ENCODE measurements at regions not wholly inside any gene's neighbourhood (a gene's known extent, or its start where the extent isn't known, plus 50 kb on each side); places are given as distances from the start of the nearest gene placed in this dataset.
A peak's percentile ranks its signal among the peaks of the same experiment; 100 is the strongest.
"Not testable (repeated sequence)": the region's sequence is repeated elsewhere in the genome, so short reads cannot be mapped to it uniquely, and the experiment has no call there.

DNA sequence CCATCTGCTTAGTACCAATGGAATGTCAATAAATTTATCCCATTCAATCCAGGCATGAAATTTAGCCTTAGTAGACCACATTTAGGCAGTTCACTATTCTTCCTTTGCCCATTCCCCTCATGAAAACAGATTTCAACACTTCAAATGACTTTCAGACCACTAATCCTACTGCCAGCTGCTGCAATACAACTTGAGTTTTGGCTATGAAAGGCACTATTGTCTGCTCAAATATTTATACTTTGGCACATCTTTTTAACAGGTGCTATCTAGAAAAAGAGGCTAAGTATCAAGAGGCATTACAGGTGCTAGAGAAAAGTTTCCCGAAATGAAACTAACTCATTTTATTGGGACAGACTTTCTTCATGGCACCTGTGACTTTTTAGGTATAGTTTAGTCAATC, 499.8 kb downstream of the C12orf50 start:
- DNase-seq, result no peak

DNA sequence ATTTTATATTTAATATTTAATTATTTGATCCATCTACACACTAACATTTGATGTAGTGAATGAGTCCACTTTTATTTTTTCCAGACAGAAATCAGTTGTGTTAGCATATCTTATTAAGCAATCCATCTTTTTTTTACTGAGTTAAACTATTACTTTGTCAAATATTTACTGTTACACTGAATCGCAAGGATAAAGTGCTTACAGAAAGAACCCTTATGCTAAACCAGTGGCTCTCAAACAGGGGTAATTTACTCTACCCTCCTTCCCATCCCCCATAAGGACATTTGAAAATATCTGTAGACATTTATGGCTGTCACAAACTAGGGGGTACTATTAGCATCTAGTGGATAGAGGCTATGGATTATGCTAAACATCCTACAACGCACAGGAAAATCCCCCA, 508.2 kb downstream of the C12orf50 start:
- DNase-seq, result no peak

DNA sequence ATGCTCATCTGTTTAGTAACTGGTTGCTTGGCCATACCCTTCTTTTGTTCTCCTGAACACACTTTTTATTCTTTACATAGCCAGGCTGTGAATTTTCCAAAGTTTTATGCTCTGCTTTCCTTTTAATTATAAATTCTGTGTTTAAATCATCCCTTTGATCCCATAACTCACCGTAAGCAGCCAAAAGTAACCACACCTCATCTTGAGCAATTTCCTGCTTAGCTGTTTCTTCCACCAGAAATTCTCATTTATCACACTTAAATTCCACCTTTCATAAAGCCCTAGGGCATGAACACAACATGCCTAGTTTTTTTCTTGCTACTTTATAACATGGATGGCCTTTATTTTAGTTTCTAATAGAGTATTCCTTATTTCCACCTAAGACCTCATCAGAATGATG, 510.7 kb downstream of the C12orf50 start:
- DNase-seq, result no peak

DNA sequence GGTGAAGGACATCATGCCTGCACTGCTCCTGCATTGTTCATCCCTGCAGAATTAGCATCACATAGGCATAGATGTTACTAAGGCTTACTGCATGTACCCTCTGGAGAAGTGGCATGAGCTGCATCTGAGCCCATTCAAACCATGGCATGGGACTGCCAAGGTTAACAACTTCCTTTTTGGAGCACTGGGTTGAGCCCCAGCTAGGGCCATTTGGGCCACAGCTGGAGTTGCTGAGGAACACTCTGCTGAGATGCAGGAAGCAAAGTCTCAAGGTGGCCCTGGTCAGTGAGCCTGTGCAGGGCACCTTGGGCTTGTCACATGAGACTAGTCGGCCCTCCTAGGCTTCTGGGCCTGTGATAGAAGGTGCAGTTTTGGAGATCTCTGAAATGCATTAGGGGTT, 511.2 kb downstream of the C12orf50 start:
- no peak for DNase-seq

DNA sequence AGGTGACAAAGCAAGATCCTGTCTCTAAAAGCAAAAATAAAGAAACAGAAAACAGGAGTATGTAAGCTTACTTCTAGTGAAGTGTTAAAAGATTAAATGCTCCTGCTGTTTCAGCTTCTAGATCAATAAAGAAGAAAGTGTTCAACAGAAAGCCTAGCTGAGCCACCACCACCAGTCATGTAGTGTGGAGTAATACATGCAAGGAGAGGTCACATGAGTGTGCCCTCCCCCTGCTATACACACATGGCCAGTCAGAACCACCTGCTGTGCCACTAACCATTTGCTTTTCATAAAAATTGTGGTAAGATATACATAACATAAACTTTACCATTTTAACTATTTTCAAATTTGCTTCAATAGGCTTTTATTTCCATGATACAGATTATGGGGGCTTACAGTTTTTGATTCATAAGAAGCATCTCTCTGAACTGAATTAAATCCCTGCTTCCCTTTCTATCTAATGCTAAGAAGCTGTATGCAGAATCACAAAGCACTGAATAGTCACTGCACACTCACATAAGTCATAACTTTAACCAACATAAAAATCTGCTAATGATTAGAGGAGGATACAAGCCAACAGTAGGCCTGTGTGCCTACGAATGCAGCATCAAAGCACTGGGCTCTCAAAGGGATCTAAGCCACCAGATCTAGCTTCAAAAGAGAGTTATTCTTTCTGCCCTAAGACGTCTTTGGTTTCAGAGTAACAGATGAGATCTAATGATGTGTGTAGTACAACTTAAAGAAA, 515.5 kb downstream of the C12orf50 start:
- no peak for DNase-seq

DNA sequence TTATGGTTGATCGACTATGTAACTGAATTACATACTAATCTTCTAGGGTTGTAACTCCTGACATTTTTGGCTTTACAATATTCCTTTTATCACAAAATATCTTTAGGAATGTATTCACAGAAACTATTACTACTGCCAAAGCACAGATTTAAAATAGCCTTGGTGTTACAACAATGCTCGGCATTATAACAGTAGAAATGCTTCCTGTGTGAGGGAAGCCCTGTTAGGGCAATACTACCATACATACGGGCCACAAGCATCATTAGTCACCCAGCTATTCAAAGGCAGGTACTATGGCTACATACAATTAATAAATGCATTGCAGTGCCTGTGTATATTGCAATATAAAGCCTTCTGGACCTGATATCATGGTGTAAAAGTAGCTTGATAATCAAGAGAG, 517.8 kb downstream of the C12orf50 start:
- DNase-seq, result no peak

DNA sequence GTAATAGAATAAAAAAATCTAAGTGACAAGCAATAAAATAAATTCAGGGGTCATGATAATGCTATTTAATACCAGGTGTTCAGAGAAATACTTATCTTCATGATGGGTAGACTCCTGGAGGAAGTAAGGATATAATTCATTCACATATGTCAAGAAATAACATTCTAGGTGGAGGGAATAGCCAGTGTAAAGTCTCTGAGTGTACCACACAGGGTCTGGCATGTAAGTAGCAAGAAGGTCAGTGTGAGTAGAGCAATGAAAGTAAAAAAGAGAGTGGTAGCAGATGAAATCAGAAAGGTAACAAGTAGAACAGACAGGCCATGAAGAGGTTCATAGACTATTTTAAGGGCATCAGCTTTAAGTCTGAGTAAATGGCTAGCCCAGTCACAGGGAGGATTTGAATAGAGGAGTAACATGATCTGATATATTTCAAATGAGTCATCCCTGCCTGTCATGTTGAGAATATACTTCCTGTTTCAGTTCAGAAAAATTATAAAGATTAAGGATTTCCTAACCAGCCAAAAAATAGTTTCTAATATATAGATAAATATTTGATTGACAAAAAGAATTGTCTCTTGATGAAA, 519.9 kb downstream of the C12orf50 start:
- DNase-seq, result peak; percentile 71

DNA sequence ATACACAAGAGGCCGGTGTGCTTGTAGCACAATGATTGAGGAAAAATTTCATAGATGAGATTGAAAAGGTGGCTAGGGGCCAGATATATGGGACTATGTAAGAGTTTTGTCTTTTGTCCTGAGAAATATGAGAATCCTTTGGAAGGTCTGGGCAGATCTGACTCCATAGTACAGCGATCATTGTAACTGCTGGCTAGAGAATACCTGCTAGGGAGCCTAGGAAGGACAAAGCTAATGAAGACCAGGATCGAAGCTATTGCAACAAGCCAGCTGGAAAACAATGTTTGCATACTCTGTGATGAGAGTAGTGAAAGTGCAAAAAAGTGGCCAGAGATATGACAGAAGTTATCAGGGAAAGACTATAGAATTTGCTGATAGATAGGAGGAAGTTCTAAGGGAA, 537.6 kb downstream of the C12orf50 start:
- no peak for DNase-seq

DNA sequence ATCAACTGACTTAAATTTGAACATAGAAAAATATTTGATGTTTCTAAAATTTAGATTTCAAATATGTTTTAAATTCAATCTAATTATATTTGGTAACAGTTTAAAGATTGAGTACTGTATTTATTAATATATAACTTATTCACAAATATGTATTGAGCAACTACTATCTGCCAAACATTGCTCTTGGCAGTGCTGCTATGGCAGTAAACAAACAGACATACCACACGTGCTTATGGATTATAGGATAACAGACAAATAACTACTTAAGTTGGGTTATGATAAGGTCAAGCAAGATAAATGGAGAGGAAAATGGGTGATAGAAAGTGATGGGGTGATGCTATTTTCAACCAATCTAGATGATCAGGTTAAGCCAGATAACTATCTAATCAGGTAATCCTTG, 538.1 kb downstream of the C12orf50 start:
- DNase-seq, result no peak

DNA sequence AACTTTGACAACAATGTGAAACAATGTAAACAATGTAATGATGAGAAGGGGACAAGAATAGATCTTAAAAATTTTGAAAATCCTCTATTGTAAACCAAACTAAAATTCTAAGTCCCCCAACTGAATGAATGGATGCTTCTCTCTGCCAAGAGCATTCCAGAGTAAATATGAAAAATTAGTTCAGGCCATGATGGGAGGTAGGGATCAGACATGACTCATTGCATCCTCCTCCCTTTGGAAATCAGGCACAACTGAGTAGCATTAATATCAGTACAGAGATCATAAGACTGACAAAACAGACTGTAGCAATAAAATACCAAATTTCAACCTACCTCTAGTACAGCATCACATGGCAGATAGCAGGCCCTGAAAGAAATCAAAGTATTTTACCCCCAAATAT, 559.9 kb downstream of the C12orf50 start:
- no peak for DNase-seq

DNA sequence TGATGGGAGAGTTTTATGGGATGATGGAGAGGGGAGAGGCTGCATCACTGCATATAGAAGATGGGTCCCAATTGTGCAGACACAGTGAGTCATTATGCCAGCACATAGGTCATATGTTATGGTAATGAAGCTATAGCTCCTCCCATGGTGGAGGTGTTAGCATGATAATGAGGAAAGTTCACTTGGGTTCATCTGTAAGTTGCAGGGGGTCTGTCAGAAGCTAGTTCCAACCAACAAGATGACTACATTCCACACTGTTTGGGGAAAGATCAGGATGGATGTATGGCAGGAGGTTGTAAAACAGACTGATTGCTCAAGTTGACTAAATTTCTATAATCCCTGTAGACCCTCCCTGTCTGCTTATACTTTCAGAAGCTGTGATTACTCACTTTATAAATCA, 561.3 kb downstream of the C12orf50 start:
- peak; percentile 8 for DNase-seq

DNA sequence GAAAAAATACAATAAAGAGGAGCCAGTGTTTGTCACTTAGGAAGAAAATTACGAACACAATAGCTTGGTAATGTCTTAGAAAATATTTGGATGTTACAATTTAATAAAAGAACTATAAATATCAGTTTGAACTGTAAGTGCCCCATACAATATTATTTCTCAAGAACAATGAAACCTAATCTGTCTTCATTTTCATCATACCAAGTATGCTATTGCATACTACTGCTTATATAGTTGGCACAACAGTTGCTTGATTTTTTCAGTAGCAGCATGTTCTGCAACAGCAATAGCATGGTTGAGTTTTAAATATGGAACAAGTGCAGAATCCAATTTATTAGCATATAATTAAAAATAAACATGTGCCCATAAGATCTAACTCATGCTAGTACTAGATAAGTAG, 564.6 kb downstream of the C12orf50 start:
- no peak for DNase-seq

DNA sequence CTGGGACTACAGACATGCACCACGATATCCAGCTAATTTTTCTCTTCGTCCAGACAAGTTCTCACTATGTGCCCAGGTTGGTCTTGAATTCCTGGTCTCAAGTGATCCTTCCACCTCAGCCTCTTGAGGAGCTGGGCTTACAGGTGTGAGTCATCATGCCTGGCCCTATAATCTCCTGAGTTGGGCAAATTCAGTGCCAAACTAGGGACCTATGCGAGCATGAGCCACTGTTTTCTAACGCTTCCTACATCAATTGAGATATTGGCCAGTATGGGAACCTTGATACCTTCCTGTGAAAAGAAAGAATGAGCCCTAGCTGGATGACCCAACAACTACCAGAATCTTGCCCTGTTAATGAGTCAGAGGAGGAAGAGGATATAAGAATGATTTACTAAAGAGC, 585.2 kb downstream of the C12orf50 start:
- no peak for DNase-seq

DNA sequence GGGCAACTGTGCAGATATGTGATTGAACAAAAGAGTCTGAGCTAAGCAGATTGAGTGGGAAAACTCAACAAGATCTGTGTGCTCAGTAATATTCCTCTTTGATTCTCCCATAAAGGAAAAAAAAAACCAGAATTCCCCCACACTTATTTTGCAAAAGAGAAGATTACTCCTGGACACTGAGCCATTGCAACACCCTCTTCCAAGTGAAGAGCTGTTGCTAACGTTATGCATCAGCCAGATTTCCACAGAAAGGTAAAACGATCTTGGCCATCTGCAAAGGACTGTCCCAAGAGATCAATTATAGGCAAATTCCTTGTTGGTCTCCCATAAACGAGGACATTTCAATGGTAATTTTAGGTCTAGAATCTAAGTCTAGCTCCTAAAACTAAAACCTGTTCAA, 587.7 kb downstream of the C12orf50 start:
- no peak for DNase-seq

DNA sequence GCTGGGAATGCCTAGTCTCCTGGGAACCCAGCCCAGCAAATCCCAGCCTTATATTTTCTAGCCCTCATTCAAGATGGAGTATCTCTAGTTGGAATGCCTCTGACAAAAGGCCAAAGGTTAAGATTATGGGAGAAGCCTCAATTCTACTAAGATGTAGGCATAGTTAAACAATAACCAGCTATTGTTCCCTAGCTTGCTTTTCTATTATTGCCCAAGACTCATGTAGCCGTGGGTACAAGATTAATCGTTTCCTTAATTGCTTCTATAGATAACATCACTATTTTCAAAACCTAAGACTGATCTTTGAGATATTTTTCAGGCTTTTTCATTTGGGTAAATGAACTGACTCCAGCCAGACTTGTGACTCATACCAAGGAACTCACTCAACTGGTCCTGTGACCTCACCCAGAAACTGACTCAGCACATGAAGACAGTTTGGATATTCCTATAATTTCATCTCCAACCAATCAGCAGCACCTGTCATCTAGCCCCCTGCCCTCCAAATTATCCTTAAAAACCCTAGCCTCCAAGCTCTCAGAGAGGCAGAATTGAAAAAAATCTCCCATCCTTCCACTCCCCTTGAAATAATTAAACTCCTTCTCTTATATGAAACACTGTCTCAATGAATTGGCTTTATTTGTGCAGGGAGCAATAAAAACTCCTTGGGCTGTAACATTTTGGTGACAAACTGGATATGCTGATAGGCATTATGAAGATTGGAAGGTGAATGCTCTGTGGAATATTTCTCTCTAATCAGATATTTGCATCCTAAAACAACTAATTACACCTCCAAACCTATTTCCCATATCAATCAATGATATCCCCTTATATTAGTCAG, 589.0 kb downstream of the C12orf50 start:
- DNase-seq, result no peak

DNA sequence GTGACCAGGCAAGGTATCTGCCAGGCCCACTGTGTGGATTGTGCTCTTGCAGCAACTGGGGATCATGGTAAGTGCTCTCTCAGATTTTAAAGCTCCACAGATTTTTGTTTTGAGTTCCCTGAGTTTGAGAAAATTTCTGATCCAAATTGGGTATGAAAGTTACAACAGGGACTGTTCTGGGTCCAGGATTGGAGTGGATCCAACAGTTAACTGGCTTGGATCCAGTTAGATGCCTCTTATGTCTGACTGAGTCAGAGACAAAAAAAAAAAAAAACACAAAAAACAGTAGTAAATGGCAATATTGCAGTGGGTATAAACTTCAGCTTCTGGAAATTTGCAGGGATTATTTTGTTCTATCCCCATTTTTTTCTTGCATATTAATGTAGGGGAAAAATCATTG, 598.8 kb downstream of the C12orf50 start:
- DNase-seq, result no peak

DNA sequence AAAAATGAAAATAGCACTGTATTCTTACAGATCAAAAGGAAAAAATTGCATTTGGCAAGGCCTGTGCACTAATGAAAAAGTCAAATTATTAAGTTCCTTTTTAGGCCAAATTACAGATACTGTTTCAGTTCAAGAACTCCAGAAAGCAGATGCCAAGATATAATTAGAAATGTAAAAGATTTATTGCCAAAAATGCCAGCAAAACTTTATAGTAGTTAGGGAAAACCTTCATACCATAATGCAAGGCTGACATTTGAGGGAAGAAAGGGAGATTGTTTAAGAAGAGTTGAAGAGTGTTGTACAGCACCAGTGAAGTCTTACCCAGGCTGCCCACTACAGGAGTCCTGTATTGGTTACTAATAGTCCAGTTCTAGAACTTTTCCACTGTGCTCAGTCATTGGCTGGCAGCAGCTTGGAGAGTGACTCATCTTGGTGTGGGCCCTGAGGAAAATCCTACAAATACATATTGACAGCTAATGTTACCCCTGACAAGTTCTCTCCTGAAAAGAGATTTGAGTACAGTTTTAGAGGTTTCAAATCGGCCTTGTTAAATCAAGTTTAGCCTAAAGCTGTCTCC, 600.4 kb downstream of the C12orf50 start:
- no peak for DNase-seq

DNA sequence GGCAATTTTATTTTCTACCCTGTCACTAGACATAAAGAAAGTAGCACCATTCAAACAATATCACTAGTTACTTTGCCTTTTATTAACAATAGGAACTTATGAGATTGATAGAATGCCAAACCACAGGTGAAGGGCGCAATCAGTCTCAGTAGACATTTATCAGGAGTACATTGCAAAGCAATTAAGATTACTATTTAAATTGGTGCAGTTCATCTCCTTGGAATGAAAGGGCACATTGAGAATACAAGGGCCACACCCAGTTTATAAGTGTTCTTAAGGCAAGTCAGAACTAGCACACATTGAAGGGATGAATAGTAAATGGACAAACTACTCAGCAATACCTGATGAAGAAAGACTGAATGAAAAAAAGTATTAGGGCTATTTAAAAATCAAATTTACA, 601.4 kb downstream of the C12orf50 start:
- peak; percentile 19 for DNase-seq

DNA sequence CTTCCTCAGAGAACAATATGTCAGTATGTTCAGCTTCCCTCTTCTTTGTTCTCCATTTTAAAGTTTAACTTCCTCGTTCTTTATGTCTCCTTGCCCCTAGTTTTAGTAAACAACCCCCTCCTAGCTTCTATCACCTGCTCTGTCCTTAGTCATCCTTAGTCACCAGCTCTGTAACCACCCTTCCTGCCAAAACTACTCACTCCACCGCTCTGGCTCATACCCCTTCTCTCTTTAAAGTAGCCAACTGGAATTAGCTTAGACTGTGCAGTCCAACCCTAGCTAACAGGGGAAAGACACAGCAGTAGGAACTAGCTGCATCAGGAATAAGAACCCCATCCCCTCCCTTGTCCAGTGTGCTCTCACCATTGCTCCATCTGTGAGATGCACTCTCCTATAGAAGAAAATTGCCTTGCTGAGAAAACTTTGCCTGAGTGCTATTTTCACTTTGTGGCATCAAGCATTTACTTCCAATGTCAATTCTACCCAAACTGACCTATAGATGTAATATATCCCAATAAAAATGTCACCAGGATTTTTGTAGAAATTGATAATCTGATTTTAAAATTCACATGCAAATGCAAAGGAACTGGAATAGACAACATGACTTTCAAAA, 603.2 kb downstream of the C12orf50 start:
- no peak for DNase-seq

DNA sequence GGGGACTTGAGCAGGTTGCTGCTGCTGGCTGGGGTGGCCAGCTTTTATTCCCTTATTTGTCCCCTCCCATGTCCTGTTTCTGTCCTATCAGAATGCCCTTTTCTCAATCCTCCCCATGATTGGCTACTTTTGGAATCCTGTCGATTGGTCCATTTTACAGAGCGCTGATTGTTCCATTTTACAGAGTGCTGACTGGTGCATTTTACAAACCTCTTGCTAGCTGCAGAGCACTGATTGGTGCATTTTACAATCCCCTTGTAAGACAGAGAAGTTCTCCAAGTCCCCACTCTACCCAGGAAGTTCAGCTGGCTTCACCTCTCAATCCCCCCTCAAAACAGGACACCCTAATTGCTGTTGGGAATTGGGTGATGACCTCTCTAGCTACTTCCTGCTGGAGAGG, 608.0 kb downstream of the C12orf50 start:
- not testable (repeated sequence) for DNase-seq

DNA sequence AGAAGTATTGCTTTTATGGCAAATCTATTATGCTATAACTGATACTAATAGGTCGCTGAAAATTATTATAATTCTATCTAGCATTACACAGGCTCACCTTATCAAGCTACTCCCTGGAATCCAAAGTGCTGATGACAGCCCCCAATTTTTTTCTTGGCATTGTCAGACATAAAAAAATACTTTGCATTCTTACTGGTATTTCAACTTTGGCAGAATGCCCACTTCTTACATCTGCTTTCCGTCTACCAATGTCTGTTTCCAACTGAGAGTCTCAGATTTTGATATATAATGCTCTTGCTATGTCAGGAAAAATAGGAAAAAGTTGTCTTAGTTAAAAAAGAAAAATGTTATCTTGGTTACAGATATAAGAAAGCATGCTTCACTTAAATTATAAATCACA, 615.4 kb downstream of the C12orf50 start:
- peak; percentile 19 for DNase-seq

DNA sequence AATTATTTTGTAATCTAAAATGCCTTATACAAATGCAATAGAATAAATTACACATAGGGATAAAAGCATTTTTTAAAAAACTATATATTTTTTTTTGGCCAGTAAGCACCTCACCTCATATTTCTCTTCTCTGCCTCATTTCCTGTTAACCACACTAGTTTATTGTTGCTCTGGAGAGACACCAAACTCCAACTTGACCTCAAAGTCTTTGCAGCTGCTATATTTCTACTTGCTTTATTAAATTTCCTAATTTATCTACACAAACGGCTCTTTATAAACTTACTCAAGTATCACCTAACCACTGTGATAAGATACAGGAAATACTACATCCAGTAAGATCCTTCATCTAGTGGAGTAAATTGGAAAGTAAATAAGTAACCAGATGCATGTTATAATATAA, 622.3 kb downstream of the C12orf50 start:
- no peak for DNase-seq

DNA sequence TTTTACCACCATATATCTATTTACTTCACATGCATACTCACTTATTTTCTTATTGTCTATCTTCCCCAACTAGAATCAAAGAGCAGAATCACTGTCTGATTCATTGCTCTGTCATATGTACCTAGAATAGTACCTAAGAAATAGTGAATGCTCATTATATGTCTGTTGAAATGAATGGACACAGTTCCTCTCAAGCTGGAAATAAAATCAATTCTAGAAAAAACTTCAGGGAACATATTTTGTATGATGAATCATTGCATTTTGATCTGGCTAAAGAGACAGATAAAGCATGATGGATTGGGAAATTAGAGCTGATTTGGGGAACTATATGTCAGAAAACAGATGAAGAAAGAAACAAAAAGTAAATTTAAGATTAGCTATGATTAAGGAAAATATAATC, 623.3 kb downstream of the C12orf50 start:
- no peak for DNase-seq

Data from NCI-H69 (cell line).